Endodermal cell (in vitro differentiated cells): ENCODE measurements at regions not wholly inside any gene's neighbourhood (a gene's known extent, or its start where the extent isn't known, plus 50 kb on each side); places are given as distances from the start of the nearest gene placed in this dataset.

Experiments used
- DNase-seq: peaks from one replicate; pipeline ENCODE4 v3.0.0-alpha.2; 2017
- H3K27ac ChIP-seq: 2 replicates; pipeline ENCODE4 v1.5.1; 2013; ENCODE audit warnings: mild to moderate bottlenecking, low read depth, low read length, moderate library complexity
- H3K27me3 ChIP-seq: 2 replicates; pipeline ENCODE4 v1.6.1; 2013; ENCODE audit warnings: mild to moderate bottlenecking, low read length, moderate library complexity; ENCODE audit not compliant: insufficient read depth, control insufficient read depth, poor library complexity, severe bottlenecking
- H3K36me3 ChIP-seq: 2 replicates; pipeline ENCODE4 v1.7.0; 2013; ENCODE audit warnings: mild to moderate bottlenecking, low read length, moderate library complexity; ENCODE audit not compliant: control insufficient read depth, insufficient read depth
- H3K4me1 ChIP-seq: one replicate; pipeline ENCODE4 v1.7.0; 2013; ENCODE audit warnings: low read length; ENCODE audit not compliant: control insufficient read depth, insufficient read depth
- H3K4me3 ChIP-seq: 2 replicates; pipeline ENCODE4 v1.5.1; 2013; ENCODE audit warnings: mild to moderate bottlenecking, low read length, moderate library complexity
- H3K9ac ChIP-seq: 2 replicates; pipeline ENCODE4 v1.6.1; 2013; ENCODE audit warnings: mild to moderate bottlenecking, low read length, moderate library complexity; ENCODE audit not compliant: poor library complexity, severe bottlenecking; ENCODE audit errors: extremely low read depth
- H3K9me3 ChIP-seq: 2 replicates; pipeline ENCODE4 v1.6.1; 2013; ENCODE audit warnings: mild to moderate bottlenecking, low read length, moderate library complexity; ENCODE audit not compliant: control insufficient read depth
- H3K27ac Mint-ChIP-seq: 2 replicates; pipeline ENCODE4 v1.8.0; 2020; ENCODE audit warnings: mixed read lengths
- H3K27me3 Mint-ChIP-seq: 2 replicates; pipeline ENCODE4 v1.8.0; 2021; ENCODE audit warnings: mild to moderate bottlenecking, mixed read lengths; ENCODE audit not compliant: insufficient read depth
- H3K36me3 Mint-ChIP-seq: 2 replicates; pipeline ENCODE4 v1.8.0; 2020; ENCODE audit warnings: low read depth, mixed read lengths
- H3K4me1 Mint-ChIP-seq: 2 replicates; pipeline ENCODE4 v1.8.0; 2020; ENCODE audit warnings: mixed read lengths
- H3K4me3 Mint-ChIP-seq: 2 replicates; pipeline ENCODE4 v1.8.0; 2020; ENCODE audit warnings: mild to moderate bottlenecking, moderate library complexity, mixed read lengths
- H3K9me3 Mint-ChIP-seq: 2 replicates; pipeline ENCODE4 v1.8.0; 2020; ENCODE audit warnings: mild to moderate bottlenecking, mixed read lengths
- WGBS, 2 experiments: methylation state at CpG; one replicate each; pipeline versions ENCODE4 v1.1.5 to v1.1.7; 2013; ENCODE audit warnings: missing lambda C conversion rate in 2 of 2, mixed read lengths in 1 of 2; ENCODE audit not compliant: insufficient coverage in 1 of 2, insufficient read length in 1 of 2; 5-methylcytosine and 5-hydroxymethylcytosine counted together
- TF ChIP-seq, protein P1 (sequence below): fragments of 200-600 bp; sonication (generic); conservative IDR thresholded peaks from 2 replicates; pipeline ENCODE4 v1.5.0; 2021; ENCODE audit warnings: antibody characterized with exemption, mild to moderate bottlenecking

DNA sequence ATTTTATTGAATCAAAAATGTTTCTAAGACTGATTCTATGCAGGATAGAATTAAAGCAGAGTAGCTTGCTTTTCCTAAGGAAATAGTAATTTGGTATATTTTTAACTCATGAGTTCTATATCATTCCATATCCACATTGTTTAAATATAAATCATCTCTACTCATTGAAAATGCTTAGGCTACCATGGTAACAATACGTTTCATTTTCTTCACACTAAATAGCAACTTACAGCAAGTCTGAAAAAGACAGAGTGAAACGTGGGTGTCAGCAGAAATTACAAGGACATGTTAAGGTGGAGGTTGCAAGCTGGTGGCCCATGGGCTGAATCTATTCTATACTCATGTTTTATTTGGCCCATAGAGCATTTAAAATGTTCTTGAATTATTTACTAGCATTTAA, 487.9 kb downstream of the ARHGEF28 start:
- Mint-ChIP-seq H3K27ac (no peak overlapping the region), H3K36me3 (no peaks in the 10 kb centered on the region), H3K4me3 (no peak overlapping the region), H3K9me3 (no peaks in the 10 kb centered on the region), H3K4me1 (peaks cover 10% of the 10 kb centered on the region), H3K27me3 (no peaks in the 10 kb centered on the region)
- Histone ChIP-seq H3K4me3 (no peak overlapping the region), H3K9me3 (peaks cover 13% of the 10 kb centered on the region), H3K9ac (no peak overlapping the region), H3K27me3 (no peaks in the 10 kb centered on the region), H3K36me3 (no peaks in the 10 kb centered on the region), H3K27ac (no peak overlapping the region), H3K4me1 (no peaks in the 10 kb centered on the region)
- DNase-seq: no peak
- TF ChIP-seq, protein P1, sequence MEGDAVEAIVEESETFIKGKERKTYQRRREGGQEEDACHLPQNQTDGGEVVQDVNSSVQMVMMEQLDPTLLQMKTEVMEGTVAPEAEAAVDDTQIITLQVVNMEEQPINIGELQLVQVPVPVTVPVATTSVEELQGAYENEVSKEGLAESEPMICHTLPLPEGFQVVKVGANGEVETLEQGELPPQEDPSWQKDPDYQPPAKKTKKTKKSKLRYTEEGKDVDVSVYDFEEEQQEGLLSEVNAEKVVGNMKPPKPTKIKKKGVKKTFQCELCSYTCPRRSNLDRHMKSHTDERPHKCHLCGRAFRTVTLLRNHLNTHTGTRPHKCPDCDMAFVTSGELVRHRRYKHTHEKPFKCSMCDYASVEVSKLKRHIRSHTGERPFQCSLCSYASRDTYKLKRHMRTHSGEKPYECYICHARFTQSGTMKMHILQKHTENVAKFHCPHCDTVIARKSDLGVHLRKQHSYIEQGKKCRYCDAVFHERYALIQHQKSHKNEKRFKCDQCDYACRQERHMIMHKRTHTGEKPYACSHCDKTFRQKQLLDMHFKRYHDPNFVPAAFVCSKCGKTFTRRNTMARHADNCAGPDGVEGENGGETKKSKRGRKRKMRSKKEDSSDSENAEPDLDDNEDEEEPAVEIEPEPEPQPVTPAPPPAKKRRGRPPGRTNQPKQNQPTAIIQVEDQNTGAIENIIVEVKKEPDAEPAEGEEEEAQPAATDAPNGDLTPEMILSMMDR: no peak
- 92% methylated on average over 2 of the region's 2 CpGs; no CpG with 5 or more reads in 1 of the 2 experiments for WGBS, 2 experiments

DNA sequence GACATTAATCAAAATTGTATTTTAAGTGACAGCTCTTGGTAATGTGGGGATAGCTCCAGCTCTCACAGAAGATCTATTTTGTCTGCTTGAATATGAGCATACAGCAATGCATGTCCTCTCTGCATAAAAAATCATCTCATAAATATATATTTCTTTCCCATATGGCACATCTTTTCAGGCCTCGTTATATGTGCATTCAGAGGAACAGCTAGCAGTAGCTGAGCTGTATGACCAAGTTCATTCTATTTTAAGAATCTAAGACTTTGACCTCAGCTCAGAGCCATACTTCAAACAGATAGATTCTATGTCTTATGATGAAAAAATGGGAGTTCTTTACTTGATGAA, 487.2 kb downstream of the ARHGEF28 start:
- no peaks in the 10 kb centered on the region for H3K36me3 Mint-ChIP-seq
- H3K4me1 Mint-ChIP-seq: peaks cover 10% of the 10 kb centered on the region
- H3K9me3 Mint-ChIP-seq: no peaks in the 10 kb centered on the region

DNA sequence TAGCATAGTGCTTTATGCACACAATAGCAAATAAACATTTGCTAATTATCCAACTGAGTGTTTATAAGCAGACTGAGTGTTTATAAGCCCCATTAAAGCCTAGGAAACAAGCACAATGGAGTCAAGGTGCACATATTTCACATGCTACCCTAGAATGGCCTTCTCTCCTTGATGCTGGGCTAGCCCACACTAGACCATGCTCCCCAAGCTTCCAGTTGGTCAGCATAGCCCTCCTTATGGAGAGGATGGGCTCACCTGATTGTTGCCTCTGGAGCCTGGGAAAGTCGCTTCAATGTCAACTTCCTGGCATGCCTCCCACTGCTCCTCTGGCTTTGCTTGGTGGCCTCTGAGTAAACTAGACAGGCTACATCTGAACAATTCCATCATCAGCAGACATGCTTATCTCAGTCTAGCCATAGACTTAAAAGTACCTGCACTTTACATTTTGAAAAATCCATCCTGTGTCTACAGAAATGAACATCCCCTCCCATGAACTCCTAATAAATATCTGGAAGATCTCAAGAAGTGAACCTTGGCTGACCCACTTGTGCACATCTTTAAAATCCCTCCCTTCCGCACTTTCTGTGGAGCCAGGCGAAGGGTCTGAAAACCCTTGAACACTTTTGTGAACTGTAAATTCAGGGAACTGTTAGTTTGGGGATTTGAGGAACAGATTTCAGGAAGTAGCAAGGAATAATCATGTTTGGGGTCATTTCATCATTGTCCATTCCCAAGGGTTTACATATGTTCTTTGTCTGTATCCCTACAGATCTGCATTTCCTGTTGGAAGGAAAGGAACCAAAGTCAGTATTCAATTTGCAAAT, 486.6 kb downstream of the ARHGEF28 start:
- no peak overlapping the region for H3K4me3 ChIP-seq
- Mint-ChIP-seq H3K4me1 (peaks cover 10% of the 10 kb centered on the region), H3K36me3 (no peaks in the 10 kb centered on the region), H3K27ac (no peak overlapping the region), H3K9me3 (no peaks in the 10 kb centered on the region), H3K4me3 (no peak overlapping the region), H3K27me3 (no peaks in the 10 kb centered on the region)
- no peaks in the 10 kb centered on the region for H3K27me3 ChIP-seq
- no peak overlapping the region for H3K27ac ChIP-seq
- no peak for DNase-seq
- H3K36me3 ChIP-seq: no peaks in the 10 kb centered on the region
- WGBS, 2 experiments: 93 to 100% methylated on average over 2 to 3 of the region's 3 CpGs
- no peaks in the 10 kb centered on the region for H3K4me1 ChIP-seq
- H3K9ac ChIP-seq: no peak overlapping the region
- peaks cover 2% of the 10 kb centered on the region for H3K9me3 ChIP-seq
- TF ChIP-seq, protein P1: no peak

More for the DNA sequence above, 487.2 kb downstream of the ARHGEF28 start:
- DNase-seq: no peak
- peaks cover 7% of the 10 kb centered on the region for H3K9me3 ChIP-seq
- H3K4me1 ChIP-seq: no peaks in the 10 kb centered on the region
- no peak overlapping the region for H3K27ac ChIP-seq
- no peak overlapping the region for H3K9ac ChIP-seq
- Mint-ChIP-seq H3K27me3 (no peaks in the 10 kb centered on the region), H3K27ac (no peak overlapping the region), H3K4me3 (no peak overlapping the region)
- 97% methylated on average over 1 of the region's 1 CpG; no CpG with 5 or more reads in 1 of the 2 experiments for WGBS, 2 experiments
- no peak overlapping the region for H3K4me3 ChIP-seq
- H3K36me3 ChIP-seq: no peaks in the 10 kb centered on the region
- no peaks in the 10 kb centered on the region for H3K27me3 ChIP-seq
- TF ChIP-seq, protein P1: no peak
